ENCODE measurements at regions not wholly inside any gene's neighbourhood (a gene's known extent, or its start where the extent isn't known, plus 50 kb on each side); places are given as distances from the start of the nearest gene placed in this dataset.

DNA sequence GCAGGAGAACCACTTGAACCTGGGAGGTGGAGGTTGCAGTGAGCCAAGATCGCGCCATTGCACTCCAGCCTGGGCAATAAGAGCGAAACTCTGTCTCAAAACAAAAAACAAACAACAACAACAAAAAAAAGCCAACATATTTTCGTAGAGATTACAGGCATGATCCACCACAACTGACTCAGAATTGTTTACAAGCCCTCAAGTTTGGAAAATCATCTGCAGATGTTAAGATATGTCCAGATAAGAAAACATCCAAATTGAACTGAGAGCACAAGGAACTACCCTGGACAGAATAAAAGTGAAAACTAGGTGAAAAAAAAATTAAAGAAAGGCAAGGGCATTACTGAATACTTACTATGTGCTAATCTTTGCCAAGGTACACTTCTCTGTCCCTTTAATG lies 89.8 kb upstream of the WLS start:
- H3K23ac ChIP-seq (ENCODE audit: insufficient read length), result no peak overlapping the region
- H3K9ac ChIP-seq (replicated peaks in 1 of 4; ENCODE audit: extremely low read depth in 1 of 4, low read depth in 3 of 4, low read length in 3 of 4), result no peak overlapping the region
- no peak overlapping the region for H2BK5ac ChIP-seq (ENCODE audit: low read depth, low read length)
- H3K27ac ChIP-seq (ENCODE audit: low read depth, low read length), result no peak overlapping the region
- no peak overlapping the region for H3K4me2 ChIP-seq (ENCODE audit: insufficient read depth in 1 of 2, low read depth in 2 of 2, low read length in 2 of 2)
- H3K4me1 ChIP-seq (replicated peaks in 1 of 4; ENCODE audit: control insufficient read depth in 3 of 4, insufficient read depth in 4 of 4, low read length in 3 of 4), result peaks cover 0 to 5% (median 0%) of the 10 kb centered on the region in 4 experiments; a peak in 1 of 7 replicates
- no peak overlapping the region for H4K8ac ChIP-seq (ENCODE audit: extremely low read depth, insufficient read depth, low read length)
- no peak overlapping the region for H3K14ac ChIP-seq (ENCODE audit: insufficient read length)
- no peaks in the 10 kb centered on the region for H3K36me3 ChIP-seq (ENCODE audit: control insufficient read depth in 2 of 4, insufficient read depth in 4 of 4, low read length in 3 of 4)
- 98% methylated on average over 4 of the region's 4 CpGs; no CpG with 5 or more reads in 1 of the 2 experiments for WGBS, 2 experiments (ENCODE audit: extremely low coverage in 1 of 2, insufficient coverage in 1 of 2, insufficient read length in 1 of 2, insufficient replicate concordance in 2 of 2, low coverage in 1 of 2, low lambda C conversion rate in 2 of 2, missing lambda C conversion rate in 1 of 2)
- H4K20me1 ChIP-seq (replicated peaks in 1 of 2; ENCODE audit: control insufficient read depth in 1 of 2, insufficient read depth in 2 of 2, low read length in 2 of 2), result peaks cover 0 to 2% of the 10 kb centered on the region in 2 experiments
- H2AK5ac ChIP-seq (ENCODE audit: low read depth, low read length), result no peak overlapping the region
- no peaks in the 10 kb centered on the region; a peak in 1 of 7 replicates for H3K27me3 ChIP-seq (replicated peaks in 1 of 4; ENCODE audit: control insufficient read depth in 3 of 4, extremely low read depth in 1 of 4, insufficient read depth in 3 of 4, low read length in 3 of 4)
- ChIA-PET POLR2A (ENCODE audit: partially characterized antibody) (no interaction called here), CTCF (ENCODE audit: partially characterized antibody) (interaction anchor here (0.7 to 10.3 kb wide), 12 partner anchors 9 to 203 kb away, joined by 3 to 154 read pairs (median 4); no protein-coding TSS in a partner anchor)
- H2BK120ac ChIP-seq (replicated peaks; ENCODE audit: low read depth, low read length), result no peak overlapping the region
- no peak overlapping the region for H2BK20ac ChIP-seq (ENCODE audit: low read length)
- no peak overlapping the region for H2AFZ ChIP-seq (ENCODE audit: low read length)
- H3K4ac ChIP-seq (replicated peaks; ENCODE audit: insufficient read length, low read depth, low read length), result no peak overlapping the region
- TF ChIP-seq JUND (IDR thresholded peaks at IDR 0.05; ENCODE audit: low read length) (no peak), KDM5A (IDR thresholded peaks at IDR 0.05; ENCODE audit: low read length) (no peak), SAP30 (IDR thresholded peaks at IDR 0.05; ENCODE audit: insufficient read depth, insufficient replicate concordance, low read length) (no peak), ASH2L (IDR thresholded peaks at IDR 0.05; ENCODE audit: low read length) (no peak), CBX5 (IDR thresholded peaks at IDR 0.05; ENCODE audit: low read depth, low read length) (no peak), SRF (IDR thresholded peaks at IDR 0.05; ENCODE audit: low read depth, low read length) (no peak), RNF2 (IDR thresholded peaks at IDR 0.05; ENCODE audit: borderline replicate concordance, low read depth, low read length, missing control alignments, poor library complexity, severe bottlenecking) (no peak), RAD21 (IDR thresholded peaks at IDR 0.05 in 1 of 2, conservative IDR thresholded peaks at IDR 0.05 in 1 of 2; ENCODE audit: low read depth in 2 of 2, low read length in 2 of 2) (no peak), CHD2 (IDR thresholded peaks at IDR 0.05; ENCODE audit: low read length) (no peak), JUN (IDR thresholded peaks at IDR 0.05; ENCODE audit: low read depth, low read length) (no peak), POLR2A (IDR thresholded peaks at IDR 0.05; ENCODE audit: control extremely low read depth in 1 of 2, low read depth in 2 of 2, low read length in 2 of 2) (no peak), PHF8 (conservative IDR thresholded peaks at IDR 0.05; ENCODE audit: low read depth, low read length) (no peak), RBBP5 (IDR thresholded peaks at IDR 0.05; ENCODE audit: borderline replicate concordance, low read depth, low read length) (no peak)
- TF ChIP-seq, protein P1, sequence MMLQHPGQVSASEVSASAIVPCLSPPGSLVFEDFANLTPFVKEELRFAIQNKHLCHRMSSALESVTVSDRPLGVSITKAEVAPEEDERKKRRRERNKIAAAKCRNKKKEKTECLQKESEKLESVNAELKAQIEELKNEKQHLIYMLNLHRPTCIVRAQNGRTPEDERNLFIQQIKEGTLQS (IDR thresholded peaks at IDR 0.05; ENCODE audit: insufficient read depth, low read depth, low read length), result no peak
- H3K56ac ChIP-seq (replicated peaks; ENCODE audit: insufficient read length, low read depth, low read length), result no peak overlapping the region
- H3K18ac ChIP-seq (ENCODE audit: extremely low read depth, low read length), result no peak overlapping the region
- H3K79me2 ChIP-seq (ENCODE audit: control insufficient read depth in 1 of 2, insufficient read depth in 2 of 2, low read length in 2 of 2), result no peaks in the 10 kb centered on the region
- H3K79me1 ChIP-seq (ENCODE audit: low read depth, low read length), result no peaks in the 10 kb centered on the region
- no peak overlapping the region for H3K4me3 ChIP-seq (ENCODE audit: extremely low read depth in 1 of 4, insufficient read depth in 2 of 4, low read depth in 3 of 4, low read length in 4 of 4)
- no peak overlapping the region for H2BK12ac ChIP-seq (ENCODE audit: low read depth, low read length)
- H4K91ac ChIP-seq (replicated peaks; ENCODE audit: insufficient read length, low read length), result no peak overlapping the region
- H2BK15ac ChIP-seq (ENCODE audit: low read length), result no peak overlapping the region
- DNase-seq (ENCODE audit: low read depth in 1 of 2, low spot score in 2 of 2) (no peak), FAIRE-seq (no peak)
- H4K5ac ChIP-seq (ENCODE audit: insufficient read length, low read depth, low read length), result no peak overlapping the region
- no peaks in the 10 kb centered on the region for H3K9me3 ChIP-seq (ENCODE audit: insufficient read depth in 2 of 2, low read depth in 1 of 2, low read length in 1 of 2)
- H3K23me2 ChIP-seq (ENCODE audit: low read depth, low read length), result no peaks in the 10 kb centered on the region
